ENCODE measurements at regions not wholly inside any gene's neighbourhood (a gene's known extent, or its start where the extent isn't known, plus 50 kb on each side); places are given as distances from the start of the nearest gene placed in this dataset.

GRCh38 chrX:112577146-112577545, 102.6 kb downstream of the LHFPL1 start:
- DNase-seq (ENCODE audit: insufficient read length, low spot score) (no peak), FAIRE-seq (no peak)
- TF ChIP-seq CTCF (IDR thresholded peaks at IDR 0.05; ENCODE audit: insufficient read depth, missing control alignments), result no peak

GRCh38 chrX:112571388-112571787, 108.3 kb downstream of the LHFPL1 start:
- DNase-seq (ENCODE audit: insufficient read length, low spot score), result no peak
- no peak for FAIRE-seq
- no peak for TF ChIP-seq CTCF (IDR thresholded peaks at IDR 0.05; ENCODE audit: insufficient read depth, missing control alignments)

GRCh38 chrX:112555831-112556230, 123.9 kb downstream of the LHFPL1 start:
- no peak for FAIRE-seq
- TF ChIP-seq CTCF (IDR thresholded peaks at IDR 0.05; ENCODE audit: insufficient read depth, missing control alignments), result no peak
- no peak for DNase-seq (ENCODE audit: insufficient read length, low spot score)

- FAIRE-seq (no peak), DNase-seq (ENCODE audit: insufficient read length, low spot score) (no peak)
- no peak for TF ChIP-seq CTCF (IDR thresholded peaks at IDR 0.05; ENCODE audit: insufficient read depth, missing control alignments)
Observed at GRCh38 chrX:112545051-112545450, 134.7 kb downstream of the LHFPL1 start.

- no peak for TF ChIP-seq CTCF (IDR thresholded peaks at IDR 0.05; ENCODE audit: insufficient read depth, missing control alignments)
- no peak for FAIRE-seq
- DNase-seq (ENCODE audit: insufficient read length, low spot score), result no peak
Observed at GRCh38 chrX:112536544-112536943, 143.2 kb downstream of the LHFPL1 start.

GRCh38 chrX:112527903-112528302, 151.8 kb downstream of the LHFPL1 start:
- DNase-seq (ENCODE audit: insufficient read length, low spot score), result no peak
- no peak for TF ChIP-seq CTCF (IDR thresholded peaks at IDR 0.05; ENCODE audit: insufficient read depth, missing control alignments)
- no peak for FAIRE-seq

GRCh38 chrX:112521676-112522075, 158.1 kb downstream of the LHFPL1 start:
- FAIRE-seq, result no peak
- TF ChIP-seq CTCF (IDR thresholded peaks at IDR 0.05; ENCODE audit: insufficient read depth, missing control alignments), result no peak
- no peak for DNase-seq (ENCODE audit: insufficient read length, low spot score)

All from D721Med (cell line).